NB4 (cell line): ENCODE measurements at regions not wholly inside any gene's neighbourhood (a gene's known extent, or its start where the extent isn't known, plus 50 kb on each side); places are given as distances from the start of the nearest gene placed in this dataset.

Experiments used
- DNase-seq: peaks from one replicate; pipeline ENCODE4 v3.0.0; 2010; ENCODE audit warnings: low read depth
- H3K4me3 ChIP-seq: one replicate; pipeline ENCODE4 v1.5.1; 2011; ENCODE audit warnings: mild to moderate bottlenecking, low read depth, low read length, moderate library complexity
- CTCF ChIP-seq: IDR thresholded peaks from one replicate; pipeline ENCODE4 v1.5.1; 2012; ENCODE audit warnings: low read depth, low read length
- MAX ChIP-seq: IDR thresholded peaks from 2 replicates; pipeline ENCODE4 v1.6.1; 2011; ENCODE audit warnings: low read depth, low read length
- MYC ChIP-seq: IDR thresholded peaks from 2 replicates; pipeline ENCODE4 v1.6.1; 2011; ENCODE audit warnings: low read depth, low read length
- POLR2A ChIP-seq: IDR thresholded peaks from 2 replicates; pipeline ENCODE4 v1.6.1; 2011; ENCODE audit warnings: mild to moderate bottlenecking; ENCODE audit not compliant: insufficient read length; ENCODE audit errors: extremely low read depth

- DNase-seq, result no peak
- H3K4me3 ChIP-seq, result no peak overlapping the region
- TF ChIP-seq CTCF, result no peak
- no peak for TF ChIP-seq MAX
- TF ChIP-seq MYC, result no peak
- no peak for TF ChIP-seq POLR2A
Observed at GRCh38 chr7:52294942-52295341, 740.5 kb upstream of the POM121L12 start.

DNA sequence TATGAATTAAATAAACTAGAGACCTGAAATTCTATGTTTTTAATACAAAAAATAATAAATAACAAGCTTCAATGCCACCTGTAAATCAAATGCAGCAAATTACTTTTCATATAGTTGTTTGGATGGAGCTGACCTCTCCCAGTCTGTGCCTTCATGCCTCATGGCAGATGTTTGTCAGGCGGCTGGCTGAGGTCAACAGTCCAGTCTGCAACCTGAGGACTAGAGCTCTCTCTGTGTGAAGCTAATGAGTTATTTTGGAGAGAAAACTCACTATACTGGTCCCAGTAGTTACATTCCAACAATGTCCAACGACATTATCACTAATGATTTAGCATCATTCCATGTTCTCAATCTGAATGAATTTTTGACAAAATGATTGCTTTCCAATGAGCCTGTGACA lies 746.2 kb upstream of the POM121L12 start:
- no peak for TF ChIP-seq MAX
- TF ChIP-seq POLR2A, result no peak
- no peak for TF ChIP-seq CTCF
- TF ChIP-seq MYC, result no peak
- H3K4me3 ChIP-seq, result no peak overlapping the region
- no peak for DNase-seq

DNA sequence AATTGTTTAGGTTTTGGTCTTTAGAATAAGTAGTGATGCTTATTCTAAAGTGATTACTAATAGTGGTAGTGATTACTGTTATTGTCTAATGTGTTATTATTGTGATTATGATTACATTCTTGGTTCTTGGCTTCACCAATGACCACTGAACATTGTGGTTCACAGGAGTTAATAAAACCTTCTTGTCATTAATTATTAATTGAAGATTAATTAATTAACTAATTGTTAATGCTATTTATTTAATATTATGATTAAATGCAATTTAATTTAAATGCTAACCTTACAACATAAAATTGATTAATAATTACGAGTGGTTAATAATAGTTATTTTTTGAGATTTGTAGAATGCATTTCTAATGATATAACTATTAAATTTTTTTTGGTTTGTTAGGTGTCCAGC lies 747.7 kb upstream of the POM121L12 start:
- TF ChIP-seq MAX (no peak), MYC (no peak), POLR2A (no peak), CTCF (no peak)
- DNase-seq, result no peak
- no peak overlapping the region for H3K4me3 ChIP-seq

GRCh38 chr7:52285689-52286088 lies 749.7 kb upstream of the POM121L12 start:
- DNase-seq, result no peak
- H3K4me3 ChIP-seq, result no peak overlapping the region
- no peak for TF ChIP-seq POLR2A
- no peak for TF ChIP-seq CTCF
- TF ChIP-seq MYC, result no peak
- TF ChIP-seq MAX, result no peak

GRCh38 chr7:52283335-52283734 lies 752.1 kb upstream of the POM121L12 start:
- H3K4me3 ChIP-seq, result no peak overlapping the region
- no peak for TF ChIP-seq CTCF
- no peak for DNase-seq
